ENCODE measurements at regions not wholly inside any gene's neighbourhood (a gene's known extent, or its start where the extent isn't known, plus 50 kb on each side); places are given as distances from the start of the nearest gene placed in this dataset.
A peak's percentile ranks its signal among the peaks of the same experiment; 100 is the strongest.
"Not testable (repeated sequence)": the region's sequence is repeated elsewhere in the genome, so short reads cannot be mapped to it uniquely, and the experiment has no call there.

DNA sequence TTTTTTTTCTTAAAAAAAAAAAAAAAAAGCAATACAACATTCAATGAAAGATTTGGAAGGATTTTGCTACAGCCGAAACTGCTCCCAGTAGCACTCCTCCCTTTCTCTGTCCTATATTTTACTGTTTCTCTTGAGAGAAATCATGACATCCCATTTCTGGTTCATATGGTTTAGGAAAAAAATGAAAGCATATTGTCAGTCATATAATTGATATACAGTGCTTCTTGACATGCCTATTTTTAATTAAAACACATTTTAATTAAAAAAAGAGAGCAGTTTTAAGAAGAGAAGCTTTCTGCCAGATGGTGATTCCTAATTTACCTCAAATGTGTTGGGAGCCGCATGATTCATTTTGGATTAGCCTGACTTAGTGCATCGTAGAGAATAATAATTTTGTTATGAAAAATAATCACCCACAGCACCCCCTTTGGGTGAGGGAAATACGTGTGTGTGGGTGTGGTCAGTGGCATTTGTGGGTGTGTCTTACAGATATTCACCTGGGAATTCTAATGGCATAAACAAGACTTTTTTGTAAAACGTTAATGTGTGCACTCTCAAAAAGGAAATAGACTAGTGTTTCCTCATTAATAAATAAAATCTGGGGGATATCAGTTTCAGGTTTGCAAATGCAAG lies 544.5 kb downstream of the MFSD1 start:
- DNase-seq (ENCODE audit: low read depth, low spot score), result no peak

DNA sequence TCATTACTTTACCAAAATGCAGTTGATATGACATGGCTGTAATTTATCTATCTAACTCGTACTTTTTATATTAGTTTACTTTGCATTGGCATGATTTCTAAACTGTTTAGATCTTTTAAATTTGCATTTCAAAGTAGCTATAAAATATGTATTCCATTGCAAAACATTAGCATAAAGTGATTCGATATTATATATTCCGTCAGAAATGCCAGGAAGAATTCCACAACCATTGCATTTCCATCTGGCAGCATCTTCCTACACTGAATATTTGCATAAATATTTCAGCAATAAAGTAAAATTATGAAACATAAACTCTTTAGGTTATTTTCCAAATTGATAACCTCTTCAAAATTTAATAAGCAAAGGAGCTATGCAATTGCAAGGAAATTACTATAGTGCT lies 546.6 kb downstream of the MFSD1 start:
- no peak for DNase-seq (ENCODE audit: low read depth, low spot score)

- no peak for DNase-seq (ENCODE audit: low read depth, low spot score)
These were observed 554.8 kb downstream of the MFSD1 start for GRCh38 chr3:159356606-159357005.

DNA sequence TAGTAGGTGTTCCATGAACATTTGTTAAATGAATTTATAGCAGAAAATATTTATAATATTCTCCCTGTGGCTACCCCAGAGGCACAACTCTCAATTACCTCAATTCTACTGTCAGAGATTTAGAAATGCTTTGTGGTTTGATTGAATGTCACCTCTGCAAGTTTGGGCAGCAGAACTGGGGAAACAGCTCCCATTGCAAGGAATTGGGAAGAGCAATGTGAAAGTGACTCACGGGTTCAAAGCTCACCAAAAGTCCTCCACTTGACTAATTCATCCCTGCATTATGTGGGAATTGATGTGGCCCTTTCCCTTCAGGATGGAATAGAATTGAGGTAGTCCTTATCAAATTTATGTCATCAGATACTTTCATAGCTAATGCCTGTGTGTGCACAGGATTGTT lies 562.7 kb downstream of the MFSD1 start:
- no peak for DNase-seq (ENCODE audit: low read depth, low spot score)

- DNase-seq (ENCODE audit: low read depth, low spot score), result no peak
These were observed 564.6 kb downstream of the MFSD1 start for GRCh38 chr3:159366476-159366875.

GRCh38 chr3:159371961-159372360 lies 570.1 kb downstream of the MFSD1 start:
- no peak for DNase-seq (ENCODE audit: low read depth, low spot score)

GRCh38 chr3:159378396-159379194 lies 576.7 kb downstream of the MFSD1 start:
- no peak for DNase-seq (ENCODE audit: low read depth, low spot score)

DNA sequence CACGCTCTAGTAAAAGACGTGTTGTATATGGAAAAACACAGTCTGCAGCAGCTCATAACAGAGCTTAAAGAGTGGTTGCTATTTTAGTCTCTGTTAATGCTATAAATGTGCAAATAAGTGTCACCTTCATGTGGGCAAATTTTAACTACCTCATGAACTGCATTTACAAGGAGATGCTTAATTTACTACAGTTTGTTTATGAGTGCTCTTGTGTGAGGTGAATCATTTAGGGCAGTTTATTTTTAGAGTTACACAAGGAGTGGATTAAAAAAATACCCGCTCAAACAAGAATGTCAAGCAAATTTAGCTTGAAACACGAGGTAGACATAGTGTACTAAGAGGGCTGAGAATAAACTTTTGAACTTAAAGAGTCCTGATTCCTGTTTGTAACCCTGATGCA lies 579.0 kb downstream of the MFSD1 start:
- no peak for DNase-seq (ENCODE audit: low read depth, low spot score)

DNA sequence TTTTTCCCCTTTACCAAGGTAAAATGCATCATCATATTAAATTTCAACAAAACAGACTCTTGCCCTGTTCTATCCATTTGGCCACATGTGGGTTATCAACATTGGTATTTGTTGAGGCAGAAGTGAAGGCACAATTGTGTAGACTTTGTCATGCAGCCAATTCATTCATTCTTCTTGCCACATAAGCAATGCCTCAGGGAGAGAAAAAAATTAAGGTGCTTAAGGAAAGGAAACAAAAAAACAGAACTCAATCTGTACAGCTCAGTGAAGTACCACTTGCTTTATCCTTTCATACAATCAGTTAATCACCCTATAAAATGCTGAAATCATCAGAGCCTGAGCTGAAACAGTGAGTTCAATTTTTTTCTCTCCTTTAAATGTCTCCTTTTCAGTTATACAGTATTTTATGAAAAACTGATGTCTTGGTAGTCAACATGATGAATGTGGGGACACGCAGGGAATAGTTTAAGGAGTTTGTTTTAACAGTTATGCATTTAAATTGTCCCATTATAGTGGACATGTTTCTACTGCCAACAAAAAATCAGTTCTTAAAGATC lies 588.9 kb downstream of the MFSD1 start:
- no peak for DNase-seq (ENCODE audit: low read depth, low spot score)

DNA sequence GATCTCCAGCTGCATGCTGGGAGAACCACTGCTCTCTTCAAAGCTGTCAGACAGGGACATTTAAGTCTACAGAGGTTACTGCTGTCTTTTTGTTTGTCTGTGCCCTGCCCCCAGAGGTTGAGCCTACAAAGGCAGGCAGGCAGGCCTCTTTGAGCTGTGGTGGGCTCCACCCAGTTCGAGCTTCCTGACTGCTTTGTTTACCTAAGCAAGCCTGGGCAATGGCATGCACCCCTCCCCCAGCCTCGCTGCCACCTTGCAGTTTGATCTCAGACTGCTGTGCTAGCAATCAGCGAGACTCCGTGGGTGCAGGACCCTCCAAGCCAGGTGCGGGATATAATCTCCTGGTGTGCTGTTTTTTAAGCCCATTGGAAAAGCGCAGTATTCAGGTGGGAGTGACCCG lies 591.0 kb upstream of the IL12A start:
- not testable (repeated sequence) for DNase-seq (ENCODE audit: low read depth, low spot score)

DNA sequence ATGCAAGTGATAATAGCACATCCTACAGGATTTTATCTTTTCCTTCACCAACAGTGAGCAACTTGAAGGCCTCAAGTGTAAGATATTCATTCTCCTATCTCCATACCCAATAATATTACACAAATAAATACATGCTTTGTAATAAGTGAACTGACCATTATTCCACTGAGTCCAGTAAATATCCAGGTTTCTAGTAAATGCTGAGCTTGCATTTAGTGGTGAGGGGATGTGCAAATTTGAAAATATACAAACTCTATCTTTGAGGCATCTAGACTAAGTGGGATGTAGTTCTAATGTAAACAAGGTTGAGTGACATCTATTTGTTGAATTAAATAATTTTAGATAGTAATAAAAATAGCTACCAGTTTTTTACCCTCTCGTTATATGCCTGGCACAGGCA lies 587.6 kb upstream of the IL12A start:
- no peak for DNase-seq (ENCODE audit: low read depth, low spot score)

DNA sequence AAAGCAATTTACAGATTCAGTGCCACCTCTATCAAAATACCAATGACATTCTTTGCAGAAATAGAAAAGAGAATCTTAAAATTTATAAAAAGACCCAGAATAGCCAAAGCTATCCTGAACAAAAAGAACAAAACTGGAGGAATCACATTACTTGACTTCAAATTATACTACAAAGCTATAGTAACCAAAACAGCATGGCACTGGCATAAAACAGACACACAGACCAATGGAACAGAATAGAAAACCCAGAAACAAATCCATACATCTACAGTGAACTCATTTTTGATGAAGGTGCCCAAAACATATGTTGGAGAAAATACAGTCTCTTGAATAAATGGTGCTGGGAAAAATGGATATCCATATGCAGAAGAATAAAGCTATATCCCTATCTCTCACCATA lies 578.9 kb upstream of the IL12A start:
- not testable (repeated sequence) for DNase-seq (ENCODE audit: low read depth, low spot score)

DNA sequence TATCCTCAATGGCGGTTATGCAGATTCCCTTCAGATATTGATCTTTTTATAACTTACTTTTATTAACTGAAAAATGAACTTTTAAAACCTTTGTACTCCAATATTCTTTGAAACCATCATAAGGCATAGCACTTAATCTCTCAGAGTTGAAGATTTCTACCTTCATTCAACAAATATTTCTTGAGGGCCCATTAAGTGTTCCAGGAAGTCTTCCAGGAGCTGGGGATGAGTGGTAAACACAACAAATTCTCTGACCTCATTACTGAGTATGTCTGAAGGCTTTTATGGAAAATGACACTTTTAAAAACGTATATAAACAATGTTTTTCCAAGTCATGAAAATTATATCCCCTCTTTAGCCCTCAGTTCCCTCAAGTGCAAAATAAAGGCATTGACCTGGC lies 575.3 kb upstream of the IL12A start:
- DNase-seq (ENCODE audit: low read depth, low spot score), result no peak

DNA sequence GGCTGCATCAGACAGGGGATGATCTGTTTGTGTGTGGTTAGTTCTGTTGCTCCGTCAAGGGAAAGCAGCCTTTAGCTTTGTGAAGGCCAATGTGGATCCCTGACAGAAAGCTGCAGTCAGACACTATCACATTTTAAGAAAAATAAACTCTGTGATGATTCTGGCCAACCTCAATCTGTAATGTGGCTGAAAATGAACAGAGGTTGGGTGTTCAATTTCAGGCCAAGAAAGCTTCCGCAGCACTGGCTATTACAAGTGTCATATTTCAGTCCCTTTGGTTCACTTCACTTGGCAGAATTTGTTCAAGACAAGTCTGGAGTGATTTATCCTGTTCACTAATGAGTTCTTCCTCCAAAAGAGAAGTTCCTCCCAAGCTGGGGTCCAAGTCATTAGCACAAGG lies 571.8 kb upstream of the IL12A start:
- DNase-seq (ENCODE audit: low read depth, low spot score), result no peak

DNA sequence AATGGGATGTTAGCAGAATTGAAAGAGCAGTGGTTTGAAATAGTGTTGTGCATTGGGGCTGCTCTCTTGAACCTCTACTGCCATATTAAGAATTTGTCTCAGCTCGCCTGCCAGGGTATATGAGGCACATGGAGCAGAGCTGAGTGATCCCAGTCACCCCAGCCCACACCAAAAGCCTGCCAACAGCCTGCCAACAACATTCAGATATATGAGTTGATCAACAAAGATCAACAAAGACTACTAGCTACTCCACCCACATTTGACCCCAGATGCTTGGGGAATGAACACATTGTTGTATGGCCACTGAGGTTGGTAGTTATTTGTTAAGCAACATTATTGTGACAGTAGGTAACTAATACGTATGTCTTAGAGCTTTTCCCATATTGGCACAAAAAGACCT lies 570.9 kb upstream of the IL12A start:
- no peak for DNase-seq (ENCODE audit: low read depth, low spot score)

GRCh38 chr3:159418571-159419526 lies 569.8 kb upstream of the IL12A start:
- DNase-seq (ENCODE audit: low read depth, low spot score), result peak; percentile 60

DNA sequence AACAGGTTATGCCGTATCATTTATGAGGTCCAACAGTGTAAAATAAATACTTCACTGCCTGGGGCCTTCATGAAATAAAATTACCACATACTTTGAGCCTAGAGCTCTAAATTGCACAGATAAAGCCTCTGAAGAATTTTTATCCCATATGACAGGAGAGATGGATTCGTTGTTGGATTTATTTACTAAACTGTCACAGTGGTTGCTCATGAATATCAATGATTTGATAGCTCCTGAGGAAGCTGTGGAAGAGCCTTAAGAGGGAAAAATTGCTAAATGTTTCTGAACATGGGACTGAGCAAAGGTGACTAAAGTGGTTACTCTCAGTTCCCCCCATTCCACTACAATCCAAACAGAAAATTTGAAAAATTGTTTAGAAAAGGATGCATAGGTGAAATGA lies 558.9 kb upstream of the IL12A start:
- no peak for DNase-seq (ENCODE audit: low read depth, low spot score)

- DNase-seq (ENCODE audit: low read depth, low spot score), result no peak
These were observed 555.8 kb upstream of the IL12A start for GRCh38 chr3:159432682-159433340.

DNA sequence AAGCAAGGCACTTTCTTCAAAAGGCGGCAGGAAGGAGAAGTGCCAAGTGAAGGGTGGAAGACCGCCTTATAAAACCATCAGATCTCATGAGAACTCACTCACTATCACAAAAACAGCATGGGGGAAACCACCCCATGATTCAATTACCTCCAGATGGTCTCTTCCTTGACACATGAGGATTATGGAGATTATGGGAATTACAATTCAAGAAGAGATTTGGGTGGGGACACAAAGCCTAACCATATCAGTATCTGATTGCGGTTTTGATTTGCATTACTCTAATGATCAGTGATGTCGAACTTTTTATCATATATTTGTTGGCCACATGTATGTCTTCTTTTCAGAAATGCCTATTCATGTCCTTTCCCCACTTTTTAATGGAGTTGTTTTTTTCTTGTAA lies 549.3 kb upstream of the IL12A start:
- no peak for DNase-seq (ENCODE audit: low read depth, low spot score)

DNA sequence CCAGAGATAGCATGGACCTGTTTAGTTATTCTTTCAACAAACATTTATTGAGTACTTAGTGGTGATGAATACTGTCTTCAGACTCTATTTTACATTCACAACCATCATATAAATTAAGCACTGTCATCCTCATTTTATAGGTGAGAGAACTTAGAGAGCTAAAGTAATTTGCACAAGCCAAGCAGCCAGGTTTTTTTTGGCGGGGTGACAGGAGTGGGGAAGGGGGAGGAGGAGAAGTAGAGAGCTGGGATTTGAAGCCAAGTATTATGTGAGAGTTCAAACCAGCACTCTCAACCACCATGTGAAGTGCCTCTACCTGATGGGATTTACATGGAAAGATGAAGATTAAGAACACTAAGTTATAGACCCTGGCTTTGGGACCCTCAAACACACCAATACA lies 547.4 kb upstream of the IL12A start:
- DNase-seq (ENCODE audit: low read depth, low spot score), result no peak

GRCh38 chr3:159443266-159443665 lies 545.4 kb upstream of the IL12A start:
- DNase-seq (ENCODE audit: low read depth, low spot score), result no peak
